GM21737 (cell line): ENCODE measurements at regions not wholly inside any gene's neighbourhood (a gene's known extent, or its start where the extent isn't known, plus 50 kb on each side); places are given as distances from the start of the nearest gene placed in this dataset.
A peak's percentile ranks its signal among the peaks of the same experiment; 100 is the strongest.
"Not testable (repeated sequence)": the region's sequence is repeated elsewhere in the genome, so short reads cannot be mapped to it uniquely, and the experiment has no call there.

ENCODE experiments used
- ATAC-seq: cut with Tn5 transposase; IDR thresholded peaks from one replicate; pipeline ENCODE4 v1.9.1; 2021; ENCODE audit warnings: mild to moderate bottlenecking, moderate library complexity; ENCODE audit not compliant: unreplicated experiment

DNA sequence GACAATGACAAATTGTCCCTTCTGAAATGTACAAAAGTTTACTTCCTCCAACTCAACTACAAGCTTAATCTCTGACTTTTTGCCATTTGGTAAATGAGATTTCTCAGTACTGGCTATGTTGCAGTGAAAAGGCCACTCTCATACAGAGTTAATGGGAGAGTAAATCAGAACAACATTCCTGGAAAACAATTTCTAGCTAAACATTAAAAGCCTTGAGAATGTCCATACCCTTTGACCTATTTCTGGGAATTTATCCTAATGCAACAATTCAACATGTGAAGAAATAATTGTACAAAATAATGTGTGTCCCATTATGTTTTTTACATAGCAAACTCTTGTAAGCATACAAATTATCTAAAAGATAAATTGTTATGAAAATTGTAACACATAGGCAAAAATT, 56.3 kb upstream of the SPEF2 start:
- ATAC-seq: no peak

DNA sequence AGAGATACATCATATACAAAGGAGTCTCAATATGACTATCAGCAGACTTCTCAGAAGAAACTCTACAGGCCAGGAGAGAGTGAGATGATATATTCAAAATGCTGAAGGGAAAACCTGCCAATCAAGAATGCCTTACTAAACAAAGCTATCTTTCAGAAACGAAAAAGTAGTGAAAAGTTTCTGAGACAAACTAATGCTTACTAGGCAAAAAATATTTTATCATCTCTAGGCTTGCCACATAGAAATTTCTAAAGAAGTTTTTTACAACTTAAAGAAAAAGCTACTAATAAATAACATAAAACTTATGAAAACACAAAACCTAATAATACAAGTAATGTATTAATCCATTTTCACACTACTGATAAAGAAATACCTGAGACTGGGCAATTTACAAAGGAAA, 59.9 kb upstream of the SPEF2 start:
- no peak for ATAC-seq

DNA sequence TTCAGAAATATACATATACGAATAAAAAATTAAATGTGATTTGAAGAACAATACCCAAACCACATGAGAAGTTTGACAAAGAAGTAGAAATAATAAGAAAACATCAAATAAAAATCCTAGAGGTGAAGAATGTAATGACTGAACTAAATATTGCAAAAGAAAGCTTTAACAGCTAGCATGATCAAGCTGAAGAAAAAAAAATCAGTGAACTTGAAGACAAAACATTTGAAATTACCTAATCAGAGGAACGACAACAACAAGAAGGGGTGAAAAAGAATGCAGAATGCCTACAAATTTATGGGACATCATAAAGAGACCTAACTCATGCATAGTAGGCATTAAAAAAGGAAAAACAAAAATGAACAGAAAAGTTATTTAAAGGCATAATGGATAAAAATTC, 60.5 kb upstream of the SPEF2 start:
- no peak for ATAC-seq

DNA sequence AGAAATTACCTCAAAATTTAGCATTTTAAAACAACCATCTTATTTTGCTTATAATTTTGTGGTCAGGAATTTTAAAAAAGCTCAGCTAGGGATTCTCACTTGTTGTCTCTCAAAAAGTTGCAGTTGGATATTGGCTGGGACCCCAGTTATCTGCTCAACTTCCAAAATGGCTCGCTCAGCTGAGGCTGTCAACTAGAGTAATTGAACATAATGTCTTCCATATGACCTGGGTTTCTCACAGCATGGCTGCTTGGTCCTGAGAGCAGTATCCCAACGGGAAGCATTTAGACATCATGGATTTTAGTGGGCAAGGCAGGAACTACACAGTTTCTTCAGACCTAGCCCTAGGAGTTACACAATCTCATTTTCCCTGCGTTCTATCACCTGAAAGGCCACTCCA, 63.6 kb upstream of the SPEF2 start:
- no peak for ATAC-seq

DNA sequence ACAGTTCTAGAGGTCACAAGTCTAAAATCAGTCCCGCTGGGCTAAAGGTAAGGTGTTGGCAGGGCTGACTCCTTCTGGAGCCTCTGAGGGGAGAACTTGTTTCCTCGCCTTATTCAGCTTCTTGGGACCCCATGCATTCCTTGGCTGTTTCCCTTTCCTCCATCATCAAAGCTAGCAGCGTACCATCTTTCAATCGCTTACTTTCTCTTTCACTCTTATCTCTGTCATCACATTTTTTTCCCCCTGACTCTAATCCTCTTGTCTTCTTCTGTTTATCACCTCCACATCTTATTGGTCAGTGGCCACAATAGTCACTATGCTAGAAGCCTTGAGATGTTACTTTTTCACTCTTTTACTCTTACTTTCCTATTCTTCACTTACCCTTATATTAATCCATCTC, 72.5 kb upstream of the SPEF2 start:
- ATAC-seq: no peak

DNA sequence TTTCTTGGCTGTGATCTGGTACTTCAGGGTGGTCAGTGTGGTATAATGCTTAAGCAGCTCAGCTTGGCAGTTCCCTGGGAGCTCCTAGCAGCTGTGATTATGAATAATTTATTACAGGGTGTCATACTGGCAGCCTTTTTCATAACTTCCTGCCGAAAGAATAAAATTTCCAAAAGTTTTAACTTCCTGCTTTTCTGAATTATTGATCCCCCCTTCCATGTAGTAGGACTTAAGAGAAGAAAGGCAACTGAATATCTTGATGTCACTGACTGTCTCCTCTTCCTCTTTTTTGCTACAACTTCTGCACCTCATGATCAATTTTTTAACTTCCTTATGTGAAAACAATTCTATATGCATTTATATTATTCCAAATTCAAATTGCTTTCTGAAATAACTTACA, 74.3 kb upstream of the SPEF2 start:
- ATAC-seq: no peak

DNA sequence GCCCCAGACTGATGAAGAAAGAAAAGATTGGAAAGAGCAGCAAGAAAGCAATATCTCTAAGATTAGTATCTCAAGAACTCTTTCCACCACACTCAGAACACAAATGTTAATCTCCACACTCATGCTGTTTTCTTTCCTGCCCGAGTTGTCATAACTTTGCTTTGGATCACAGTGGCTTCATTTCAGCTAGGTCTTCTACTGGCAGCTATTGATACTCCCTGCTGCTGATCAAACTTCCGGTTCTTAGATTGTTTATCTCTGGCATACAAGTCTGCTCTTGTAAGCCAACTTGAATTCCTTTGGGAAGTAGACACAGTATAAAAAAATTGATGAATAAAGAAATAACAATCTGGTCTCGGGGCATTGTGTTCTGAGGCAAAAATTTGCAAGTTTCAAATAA, 77.7 kb upstream of the SPEF2 start:
- no peak for ATAC-seq

DNA sequence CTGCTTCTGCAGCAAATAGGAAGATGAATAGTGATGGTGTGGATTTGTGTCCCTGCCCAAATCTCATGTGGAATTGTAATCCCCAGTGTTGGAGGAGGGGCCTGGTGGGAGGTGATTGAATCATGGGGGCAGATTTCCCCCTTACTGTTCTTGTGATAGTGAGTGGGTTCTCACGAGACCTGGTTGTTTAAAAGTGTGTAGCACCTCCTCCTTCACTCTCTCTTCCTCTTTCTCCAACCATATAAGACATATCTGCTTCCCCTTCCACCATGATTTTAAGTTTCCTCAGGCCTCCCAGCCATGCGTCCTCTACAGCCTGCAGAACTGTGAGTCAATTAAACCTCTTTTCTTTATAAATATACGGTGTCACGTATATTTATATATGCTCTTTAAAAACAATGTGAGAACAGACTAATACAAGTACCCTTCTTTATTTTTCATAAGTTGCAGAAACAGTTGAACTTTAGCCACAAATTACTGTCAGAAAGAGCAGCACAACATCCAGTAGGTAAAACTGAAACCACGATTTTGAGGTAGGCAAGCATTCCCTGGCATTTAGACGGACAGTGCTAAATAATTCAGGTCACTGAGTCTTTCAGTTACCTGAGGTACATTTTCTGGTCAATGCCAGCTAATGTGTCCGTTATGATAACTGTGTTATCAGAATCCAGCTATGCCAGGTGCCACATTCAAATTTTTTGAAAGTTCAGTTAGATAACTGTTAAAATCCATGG, 79.3 kb upstream of the SPEF2 start:
- no peak for ATAC-seq

DNA sequence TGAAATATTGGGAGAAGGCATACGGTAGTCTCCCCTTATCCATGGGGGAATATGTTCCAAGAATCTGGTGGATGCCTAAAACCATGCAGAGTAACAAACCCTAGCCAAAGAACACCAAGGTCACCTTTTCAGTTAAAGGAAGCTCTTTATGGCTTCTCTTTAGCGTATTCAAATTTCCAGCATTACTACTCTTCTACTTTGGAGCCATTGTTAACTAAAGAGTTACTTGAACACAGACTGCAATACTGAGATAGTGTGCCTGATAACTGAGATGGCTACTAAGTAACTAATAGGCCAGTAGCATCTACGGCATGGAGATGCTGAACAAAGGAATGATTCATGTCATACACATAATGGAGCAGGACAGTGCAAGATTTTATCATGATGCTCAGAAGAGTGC, 84.5 kb upstream of the SPEF2 start:
- ATAC-seq: no peak

DNA sequence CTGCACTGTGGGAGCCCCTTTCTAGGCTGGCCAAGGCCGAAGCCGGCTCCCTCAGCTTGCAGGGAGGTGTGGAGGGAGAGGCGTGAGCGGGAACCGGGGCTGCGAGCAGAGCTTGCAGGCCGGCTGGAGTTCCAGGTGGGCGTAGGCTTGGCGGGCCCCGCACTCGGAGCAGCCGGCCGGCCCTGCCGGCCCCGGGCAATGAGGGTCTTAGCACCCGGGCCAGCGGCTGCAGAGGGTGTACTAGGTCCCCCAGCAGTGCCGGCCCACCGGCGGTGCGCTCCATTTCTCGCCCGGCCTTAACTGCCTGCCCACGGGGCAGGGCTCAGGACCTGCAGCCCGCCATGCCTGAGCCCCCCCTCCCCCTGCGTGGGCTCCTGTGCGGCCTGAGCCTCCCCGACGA, 86.1 kb upstream of the SPEF2 start:
- ATAC-seq: not testable (repeated sequence)

DNA sequence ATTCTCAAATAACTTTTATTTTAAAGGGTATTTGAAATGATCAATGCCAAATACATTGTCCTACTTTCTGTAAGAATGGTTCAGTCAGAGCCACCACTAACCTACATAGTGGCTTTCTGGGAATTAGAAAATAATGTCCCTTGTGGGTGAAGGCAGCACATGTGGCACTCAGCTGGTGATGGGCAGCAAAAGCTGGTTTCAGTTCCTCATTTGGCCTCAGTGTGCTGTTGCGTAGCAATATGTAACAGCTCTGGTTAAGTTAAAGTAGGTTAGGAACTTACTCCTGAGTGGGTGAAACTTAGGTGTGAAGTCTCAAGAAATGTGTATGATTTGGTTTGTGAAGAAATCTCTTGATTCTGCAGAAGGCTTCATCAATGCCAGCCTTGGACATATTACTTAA, 99.6 kb upstream of the SPEF2 start:
- ATAC-seq: peak; percentile 99

DNA sequence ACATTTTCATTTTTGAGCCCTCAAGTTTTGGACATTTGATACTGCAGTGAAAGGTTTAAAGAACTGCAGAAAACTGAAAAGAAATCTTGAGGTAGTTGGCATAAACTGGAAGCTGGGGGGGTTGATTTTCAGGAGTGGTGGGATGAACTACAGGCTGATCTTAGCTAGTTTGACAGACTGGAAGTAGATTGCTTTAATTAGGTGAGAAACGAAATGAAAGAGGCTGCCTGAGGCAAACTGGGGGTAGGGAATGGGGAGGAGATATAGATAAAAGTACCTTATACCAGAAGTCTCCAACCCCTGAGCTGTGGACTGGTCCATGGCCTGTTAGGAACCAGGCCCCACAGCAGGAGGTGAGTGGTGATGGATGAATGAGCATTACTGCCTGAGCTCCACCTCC, 101.4 kb upstream of the SPEF2 start:
- ATAC-seq: no peak

DNA sequence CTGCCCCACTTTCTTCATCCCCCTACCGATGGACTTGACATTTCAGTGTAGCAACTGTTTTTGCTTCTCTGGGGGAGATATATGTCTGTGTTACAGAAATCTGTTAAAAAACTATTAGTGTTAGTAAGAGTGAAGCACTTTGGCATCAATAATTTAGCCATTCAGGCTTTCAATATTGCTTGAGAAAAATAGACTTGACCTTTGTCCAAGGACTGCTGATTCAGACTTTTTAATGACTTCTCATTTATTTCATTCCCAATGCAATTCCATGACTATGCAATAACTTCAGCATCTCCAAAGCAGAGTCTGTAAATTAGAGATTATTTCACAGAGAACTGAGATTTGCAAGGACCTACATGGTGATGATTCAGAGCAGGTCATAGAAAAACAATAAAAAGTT, 104.1 kb upstream of the SPEF2 start:
- ATAC-seq: no peak

DNA sequence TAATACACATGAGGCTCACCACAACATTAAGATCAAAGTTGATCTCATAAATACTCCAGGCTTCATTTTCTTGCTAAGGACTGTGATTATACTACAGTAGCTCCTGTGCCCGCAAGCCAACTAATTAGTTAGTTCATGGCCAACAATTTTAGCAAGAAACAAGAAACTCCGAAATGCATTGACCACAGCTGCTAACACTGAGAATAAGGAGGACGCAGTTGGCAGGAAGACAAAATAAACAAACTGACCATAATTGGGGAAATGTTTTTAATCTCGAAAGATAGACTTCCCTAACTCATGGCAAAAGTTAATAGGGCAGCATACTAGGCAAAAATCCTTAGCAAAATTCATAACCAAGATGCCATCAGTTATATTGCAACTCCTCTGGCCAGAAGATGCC, 115.5 kb upstream of the SPEF2 start:
- no peak for ATAC-seq

DNA sequence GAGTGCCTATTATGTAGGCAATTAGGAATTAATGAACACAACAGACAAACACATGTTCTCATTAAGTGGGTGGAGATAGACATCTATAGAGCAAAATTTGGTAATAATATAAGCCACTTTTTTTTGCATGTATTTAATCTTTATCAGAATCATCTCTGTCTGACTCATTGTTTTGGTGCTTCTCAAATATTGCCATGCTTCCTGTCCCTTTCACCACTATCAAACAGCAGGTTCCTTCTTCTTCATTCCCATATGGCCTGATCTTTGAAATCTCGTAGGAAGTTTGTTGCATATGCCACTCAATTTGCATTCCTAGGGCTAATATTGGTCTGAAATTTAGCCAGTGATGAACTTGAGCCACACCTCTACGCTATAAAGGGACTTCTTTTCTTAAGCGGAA, 128.9 kb upstream of the SPEF2 start:
- no peak for ATAC-seq

DNA sequence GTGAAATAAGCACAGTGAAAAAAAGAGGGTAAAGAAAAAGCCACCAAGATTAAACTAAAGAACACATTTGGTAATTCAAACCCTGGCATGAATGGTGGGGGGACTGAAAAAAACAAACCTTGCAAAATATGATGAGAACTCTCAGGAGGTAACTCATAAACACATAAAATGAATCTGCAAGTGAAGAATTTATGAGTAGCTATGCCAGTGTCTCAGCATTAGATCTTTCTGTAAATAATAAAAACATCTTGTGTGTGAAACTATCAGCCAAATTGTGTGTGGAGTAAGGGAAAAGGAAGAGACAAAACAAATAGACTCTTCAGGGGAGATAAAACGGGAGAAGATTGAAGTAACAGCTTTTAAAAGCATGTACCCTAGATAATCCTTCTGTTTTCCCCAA, 129.6 kb upstream of the SPEF2 start:
- no peak for ATAC-seq

DNA sequence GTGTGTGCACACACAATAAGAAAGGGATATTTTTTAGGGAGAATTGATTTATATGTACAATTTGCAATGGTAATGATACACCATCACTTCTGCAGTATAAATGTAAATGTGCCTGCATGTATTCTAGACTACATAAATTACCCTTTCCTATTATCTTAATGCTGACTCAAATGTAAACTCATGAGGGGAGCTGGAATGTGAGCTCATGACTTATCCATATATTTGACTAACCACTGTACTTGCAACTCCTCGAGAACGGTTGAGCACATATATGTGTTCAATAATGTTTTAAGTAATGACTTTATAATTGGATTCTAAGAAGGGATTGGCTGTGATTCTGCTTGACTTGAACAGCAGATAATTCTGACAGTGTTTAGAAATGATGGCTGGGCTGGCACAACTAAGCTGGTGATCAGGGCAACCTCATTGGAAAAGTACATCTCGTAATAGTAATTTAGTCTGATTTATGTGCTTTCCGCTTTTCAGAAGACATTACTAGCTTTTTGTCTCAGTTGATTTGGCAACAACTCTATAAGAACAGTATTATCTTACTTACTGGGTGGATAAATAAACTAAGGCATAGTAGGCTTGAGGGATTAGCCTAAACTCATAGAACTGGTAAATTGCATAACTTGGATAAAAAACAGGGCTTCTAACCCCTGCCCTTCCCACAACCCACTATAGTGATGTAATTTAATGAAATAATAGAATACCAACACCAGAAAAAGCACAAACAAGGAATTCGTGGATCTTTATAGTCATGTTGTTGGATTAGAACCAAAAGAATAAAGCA, 130.2 kb upstream of the SPEF2 start:
- ATAC-seq: no peak

DNA sequence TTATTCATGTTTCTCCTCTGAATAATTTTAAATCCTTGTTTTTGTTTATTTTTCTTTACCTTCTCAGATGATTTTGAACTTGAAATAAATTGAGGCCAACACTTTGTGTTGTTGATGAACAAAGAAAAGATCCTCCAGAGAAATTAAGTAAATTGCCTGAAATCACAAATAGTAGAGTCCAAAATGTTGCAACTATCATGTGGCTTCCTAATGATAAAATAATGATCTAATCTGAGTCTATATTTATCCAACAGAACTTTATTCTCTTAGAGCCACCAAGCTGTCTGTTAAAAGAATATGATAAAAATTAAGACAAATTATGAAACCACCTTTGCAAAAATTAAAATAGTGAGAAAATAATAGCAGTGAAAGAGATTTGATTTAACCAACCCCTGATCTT, 132.2 kb upstream of the SPEF2 start:
- ATAC-seq: no peak

DNA sequence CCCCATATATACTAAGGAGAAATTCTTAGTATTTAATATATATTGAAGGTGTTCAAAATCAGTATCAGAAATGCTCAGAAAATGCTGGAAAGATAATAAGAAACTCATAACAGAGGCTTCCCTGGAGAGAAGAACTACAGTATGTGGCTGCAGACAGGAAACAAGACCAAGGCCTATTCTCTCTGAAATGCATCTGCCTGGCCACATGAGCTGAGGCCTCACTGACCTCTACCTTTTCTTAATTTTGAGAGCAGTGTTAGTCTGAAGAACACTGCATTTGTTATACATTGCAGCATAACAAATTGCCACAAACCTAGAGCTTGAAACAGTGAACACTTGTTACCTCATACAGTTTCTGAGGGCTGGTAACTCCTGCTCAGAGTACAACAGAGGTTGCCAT, 133.4 kb upstream of the SPEF2 start:
- no peak for ATAC-seq

DNA sequence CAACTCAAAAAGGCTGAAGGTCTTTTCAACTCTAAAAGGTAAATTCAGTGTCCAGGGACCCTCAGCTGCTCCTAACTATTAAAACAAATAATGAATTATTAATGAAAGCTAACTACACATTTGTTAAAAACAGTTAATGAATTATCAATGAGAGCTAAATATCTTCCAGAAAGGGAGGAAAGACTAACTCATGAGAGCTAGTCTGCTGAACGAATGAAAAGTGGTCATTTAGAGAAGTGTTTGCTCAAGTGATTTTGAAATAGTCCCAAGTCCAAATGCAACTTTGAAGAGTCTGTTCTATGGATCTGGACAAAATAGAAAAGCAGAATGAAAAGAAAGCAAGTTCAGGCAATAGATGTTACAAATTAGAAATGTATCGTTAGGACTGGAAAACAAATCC, 133.9 kb upstream of the SPEF2 start:
- ATAC-seq: no peak

DNA sequence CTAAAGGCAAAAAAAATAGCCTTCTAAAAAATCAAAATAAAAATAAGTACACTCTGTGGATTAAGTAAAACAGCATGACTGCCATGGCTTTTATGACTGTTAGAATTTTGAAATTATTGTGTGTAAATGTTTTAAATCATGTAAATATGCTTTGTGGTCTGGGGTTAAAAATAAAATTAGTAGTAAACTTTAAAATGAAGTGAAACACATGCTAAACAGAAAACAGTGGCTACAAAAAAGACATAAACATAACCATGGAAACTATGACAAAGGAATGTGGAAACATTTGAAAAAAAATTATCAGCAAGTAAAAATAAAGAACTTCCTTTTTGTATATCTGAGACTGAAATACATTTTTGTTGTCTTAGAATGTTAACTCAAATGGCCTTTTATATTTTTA, 134.5 kb upstream of the SPEF2 start:
- ATAC-seq: no peak

DNA sequence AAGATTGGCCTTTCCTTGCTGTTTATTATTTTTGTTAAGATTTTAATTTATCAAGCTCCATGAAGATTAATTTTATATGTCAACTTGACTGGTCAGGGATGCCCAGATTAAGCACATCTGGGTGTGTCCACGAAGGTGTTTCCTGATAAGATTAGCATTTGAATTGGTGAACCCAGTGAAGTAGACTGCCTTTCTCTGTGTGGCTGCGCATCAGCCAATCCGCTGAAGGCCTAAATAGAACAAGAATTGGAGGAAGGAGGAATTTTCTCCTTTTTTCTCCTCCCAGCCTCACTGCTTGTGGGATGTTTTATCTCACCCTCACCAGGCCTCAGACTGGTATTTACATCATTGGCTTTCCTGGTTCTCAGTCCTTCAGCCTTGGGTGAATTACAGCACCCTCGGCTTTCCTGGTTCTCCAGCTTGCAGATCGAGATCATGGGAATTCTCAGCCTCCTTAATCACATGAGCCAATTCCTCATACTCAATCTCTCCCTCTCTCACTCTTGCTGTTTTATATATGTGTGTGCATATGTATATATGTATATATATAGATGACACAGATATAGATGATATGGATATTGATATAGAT, 135.4 kb upstream of the SPEF2 start:
- no peak for ATAC-seq
